HG03558 (cell line): ENCODE measurements at regions not wholly inside any gene's neighbourhood (a gene's known extent, or its start where the extent isn't known, plus 50 kb on each side); places are given as distances from the start of the nearest gene placed in this dataset.
"Not testable (repeated sequence)": the region's sequence is repeated elsewhere in the genome, so short reads cannot be mapped to it uniquely, and the experiment has no call there.

Source experiments
- ATAC-seq: cut with Tn5 transposase; IDR thresholded peaks from one replicate; pipeline ENCODE4 v1.9.1; 2021; ENCODE audit warnings: moderate number of reproducible peaks; ENCODE audit not compliant: unreplicated experiment; ENCODE audit errors: extremely low read depth

DNA sequence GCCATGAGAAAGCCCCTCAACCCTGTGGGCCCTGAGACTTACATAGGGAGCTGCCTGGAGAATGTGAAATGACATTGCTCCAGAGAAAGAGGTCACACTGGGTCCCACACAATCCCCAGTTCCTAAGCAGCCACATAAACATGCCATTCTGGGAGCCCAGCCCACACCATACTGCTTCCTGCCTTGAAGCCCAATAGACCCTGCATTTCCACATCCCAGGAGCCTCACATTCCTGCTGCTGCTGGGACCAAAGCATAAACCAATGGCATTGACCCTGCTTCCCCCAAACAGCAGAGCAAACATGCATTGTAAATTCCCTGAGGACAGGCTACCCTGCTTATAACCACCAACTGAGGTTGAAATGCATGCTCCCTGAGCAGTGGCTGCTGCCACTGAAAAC, 1117.6 kb upstream of the SLC39A10 start:
- ATAC-seq = no peak

DNA sequence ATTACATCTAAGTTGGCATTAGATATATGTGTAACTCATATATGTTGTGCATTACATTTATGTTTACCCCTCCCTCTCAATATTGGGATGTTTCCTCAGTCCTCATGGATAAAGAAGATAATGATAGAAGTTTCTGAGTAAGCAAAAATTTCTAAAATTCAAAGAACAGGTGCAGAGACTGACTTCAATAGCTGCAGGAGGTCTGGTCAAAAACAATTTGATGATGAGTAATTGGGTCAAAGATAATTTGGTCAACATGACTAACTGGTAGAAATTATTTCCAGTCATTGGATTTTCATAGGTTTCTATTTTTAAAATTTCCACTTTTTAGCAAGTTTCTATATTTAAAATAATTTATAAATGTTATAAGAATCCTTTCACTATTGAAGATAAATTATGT, 1130.9 kb upstream of the SLC39A10 start:
- ATAC-seq = no peak

- ATAC-seq = no peak
Measured at GRCh38 chr2:194514281-194514680, 1142.7 kb upstream of the SLC39A10 start.

- not testable (repeated sequence) for ATAC-seq
Measured at GRCh38 chr2:194511070-194511469, 1146.0 kb upstream of the SLC39A10 start.

DNA sequence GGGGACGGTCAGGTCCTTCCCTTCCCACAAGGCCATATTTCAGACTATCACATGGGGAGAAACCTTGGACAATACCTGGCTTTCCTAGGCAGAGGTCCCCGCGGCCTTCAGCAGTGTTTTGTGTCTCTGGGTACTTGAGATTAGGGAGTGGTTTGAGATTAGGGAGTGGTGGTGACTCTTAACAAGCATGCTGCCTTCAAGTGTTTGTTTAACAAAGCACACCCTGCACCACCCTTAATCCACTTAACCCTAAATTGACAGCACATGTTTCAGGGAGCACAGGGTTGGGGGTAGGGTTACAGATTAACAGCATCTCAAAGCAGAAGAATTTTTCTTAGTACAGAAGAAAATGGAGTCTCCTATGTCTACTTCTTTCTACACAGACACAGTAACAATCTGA, 1152.2 kb upstream of the SLC39A10 start:
- not testable (repeated sequence) for ATAC-seq

DNA sequence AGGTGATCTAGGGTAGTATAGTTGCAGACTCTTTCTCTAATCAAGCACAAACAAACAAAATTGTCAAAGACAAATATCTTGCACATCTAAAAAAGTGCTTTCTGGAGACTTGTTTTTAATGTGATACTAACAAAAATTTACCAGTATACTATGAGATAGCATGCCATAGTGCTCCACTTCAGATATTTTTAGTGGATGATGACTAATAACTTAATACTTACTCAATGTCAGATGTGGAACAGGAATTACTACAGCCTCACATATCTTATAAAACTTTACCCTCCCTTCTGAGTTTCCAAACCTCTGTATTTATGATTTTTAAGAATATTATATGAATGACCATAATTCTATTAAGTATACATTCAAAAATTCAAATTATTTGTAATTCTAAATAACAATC, 1162.0 kb upstream of the SLC39A10 start:
- ATAC-seq = no peak

DNA sequence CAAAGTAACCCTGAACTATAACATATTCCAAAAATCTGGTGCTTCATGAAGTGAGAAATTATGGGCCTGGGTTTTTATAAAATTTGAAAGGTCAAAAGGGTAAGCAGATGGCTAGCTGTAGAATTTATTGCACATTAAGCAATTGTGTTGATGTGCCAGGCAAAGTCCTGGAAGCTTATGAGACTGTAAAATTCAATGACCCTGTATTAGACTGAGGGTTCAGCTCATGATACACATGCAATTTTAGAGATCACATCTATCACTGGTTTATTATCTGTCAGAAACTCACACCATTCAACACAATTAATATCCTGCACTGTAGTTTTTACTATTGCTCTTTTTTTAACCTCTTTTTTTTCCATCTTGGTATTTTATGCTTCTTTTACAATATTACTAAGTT, 1162.6 kb upstream of the SLC39A10 start:
- ATAC-seq = no peak

- ATAC-seq = no peak
Measured at GRCh38 chr2:194491409-194492115, 1165.5 kb upstream of the SLC39A10 start.

DNA sequence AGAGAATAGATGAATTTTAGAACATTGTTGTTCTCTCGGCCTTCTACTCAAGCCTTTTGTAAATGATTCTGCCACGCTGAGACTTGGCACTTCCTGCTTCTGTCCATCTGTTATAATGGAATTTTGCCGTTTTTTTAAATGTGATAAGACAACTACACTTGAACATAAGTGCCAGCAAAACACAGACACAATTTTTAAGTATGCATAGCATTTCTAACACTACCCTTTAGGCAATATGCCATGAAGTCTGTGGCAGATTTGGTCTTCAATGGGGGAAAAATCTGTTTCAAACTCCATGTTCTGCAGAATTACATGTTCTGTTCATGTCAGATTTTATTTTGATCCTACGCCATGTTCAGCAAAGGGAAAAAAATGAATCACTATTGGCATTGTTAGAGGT, 1170.7 kb upstream of the SLC39A10 start:
- no peak for ATAC-seq

- ATAC-seq = no peak
Measured at GRCh38 chr2:194483041-194483440, 1174.0 kb upstream of the SLC39A10 start.

GRCh38 chr2:194465641-194466040, 1191.4 kb upstream of the SLC39A10 start:
- ATAC-seq = no peak

- ATAC-seq = no peak
Measured at GRCh38 chr2:194464964-194465638, 1191.9 kb upstream of the SLC39A10 start.

DNA sequence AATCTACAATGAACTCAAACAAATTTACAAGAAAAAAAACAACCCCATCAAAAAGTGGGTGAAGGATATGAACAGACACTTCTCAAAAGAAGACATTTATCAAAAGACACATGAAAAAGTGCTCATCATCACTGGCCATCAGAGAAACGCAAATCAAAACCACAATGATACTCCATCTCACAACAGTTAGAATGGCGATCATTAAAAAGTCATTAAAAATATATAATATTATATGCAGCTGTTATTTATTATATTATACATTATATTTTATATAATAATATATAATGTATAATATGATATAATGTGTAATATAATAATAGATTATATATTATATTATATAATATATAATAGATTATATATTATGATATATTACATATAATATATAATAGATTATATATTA, 1194.1 kb upstream of the SLC39A10 start:
- ATAC-seq = not testable (repeated sequence)

- no peak for ATAC-seq
Measured at GRCh38 chr2:194455358-194455757, 1201.7 kb upstream of the SLC39A10 start.

GRCh38 chr2:194452504-194452903, 1204.5 kb upstream of the SLC39A10 start:
- ATAC-seq = no peak

DNA sequence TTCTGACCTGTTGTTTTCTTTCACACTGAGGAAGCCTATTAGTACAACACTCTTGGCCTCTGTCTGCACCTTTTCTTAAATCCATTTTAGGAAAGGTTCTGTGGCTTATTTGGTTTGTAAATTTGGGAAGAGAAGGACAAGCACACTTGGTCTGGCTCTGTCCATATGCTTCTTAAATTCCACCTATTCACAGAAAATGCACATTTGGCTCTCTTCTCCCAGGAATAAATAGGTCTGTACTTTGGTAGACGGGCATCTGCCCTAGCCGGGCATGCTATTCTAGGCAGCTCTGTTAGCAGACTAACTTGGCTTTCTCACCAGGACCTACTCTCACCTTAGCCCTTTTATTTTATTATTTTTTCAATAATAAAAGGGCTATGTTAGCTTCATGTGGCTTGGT, 1211.8 kb upstream of the SLC39A10 start:
- no peak for ATAC-seq

DNA sequence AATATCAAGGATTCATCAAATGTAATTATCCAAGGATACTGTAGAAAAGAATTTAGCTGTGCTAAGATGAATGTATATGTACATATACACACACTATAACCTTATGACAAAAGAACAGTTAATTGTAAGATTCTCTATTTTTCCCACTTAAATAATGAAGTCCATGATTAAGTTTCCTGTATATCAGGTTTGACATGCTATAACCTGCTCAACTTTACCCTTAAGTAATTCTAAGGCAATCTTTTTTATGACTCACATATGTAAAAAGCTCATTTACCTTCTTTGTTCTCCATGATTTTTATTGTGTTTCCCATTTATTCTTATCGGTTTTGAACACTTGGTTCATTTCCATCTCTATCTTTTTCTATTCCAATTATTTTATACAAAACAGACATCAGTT, 1213.1 kb upstream of the SLC39A10 start:
- no peak for ATAC-seq

DNA sequence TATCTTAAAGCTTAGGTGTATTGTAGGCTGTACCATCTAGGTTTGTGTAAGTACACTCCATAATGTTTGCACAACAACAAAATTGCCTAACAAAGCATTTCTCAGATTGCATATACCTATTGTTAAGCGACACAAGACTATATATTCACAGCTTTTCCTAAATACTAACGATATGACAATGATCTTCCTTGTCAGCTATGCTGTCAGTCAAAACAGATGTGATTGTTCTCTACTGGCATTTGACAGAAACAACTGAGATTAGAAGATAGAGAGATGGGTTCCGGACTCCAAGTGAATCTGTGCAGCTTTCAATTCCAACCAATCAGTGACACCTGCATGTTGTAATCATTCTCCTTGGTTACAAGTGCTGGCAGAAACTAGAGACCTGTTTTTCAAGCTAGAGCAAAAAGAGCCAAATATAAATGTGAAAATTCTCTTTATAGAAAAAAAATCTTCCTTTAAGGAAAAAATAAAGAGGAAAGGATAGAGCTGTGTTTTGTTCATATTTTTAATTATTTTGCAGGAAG, 1232.3 kb upstream of the SLC39A10 start:
- no peak for ATAC-seq

DNA sequence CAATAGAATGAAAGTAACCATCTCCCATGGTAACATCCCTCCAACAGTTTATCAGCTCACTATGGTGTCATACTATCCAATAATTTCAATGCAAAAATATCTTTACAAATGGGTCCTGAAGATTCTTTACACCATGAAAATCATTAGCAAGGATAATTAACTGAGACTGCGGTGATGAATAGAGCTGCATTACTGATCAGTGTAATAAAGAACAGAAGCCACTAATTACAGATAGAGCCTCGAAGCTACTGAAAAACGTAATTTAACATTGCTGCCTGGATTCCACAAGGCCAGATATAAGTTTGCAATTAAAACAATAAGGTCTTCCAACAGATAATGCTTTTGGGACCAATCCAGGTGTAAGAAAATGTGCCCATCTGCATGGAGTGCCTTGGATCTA, 1245.8 kb upstream of the SLC39A10 start:
- no peak for ATAC-seq

DNA sequence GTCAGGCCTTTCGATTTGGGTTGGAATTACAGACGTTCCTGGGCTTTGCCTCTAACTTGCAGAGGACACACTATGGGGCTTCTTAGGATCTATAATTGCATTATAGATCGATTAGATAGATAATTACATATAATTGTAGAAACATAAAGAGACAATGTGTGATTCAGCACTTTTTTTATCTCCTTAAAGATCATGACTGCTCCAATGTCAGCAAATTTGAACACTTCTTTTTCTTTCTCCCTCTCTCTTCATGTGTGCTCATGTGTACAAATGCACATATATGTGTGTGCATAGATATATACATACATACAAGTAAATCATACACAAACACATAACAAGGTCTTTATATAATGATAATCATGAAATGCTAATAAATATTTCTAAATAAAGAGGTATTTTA, 1261.2 kb upstream of the SLC39A10 start:
- ATAC-seq = no peak

DNA sequence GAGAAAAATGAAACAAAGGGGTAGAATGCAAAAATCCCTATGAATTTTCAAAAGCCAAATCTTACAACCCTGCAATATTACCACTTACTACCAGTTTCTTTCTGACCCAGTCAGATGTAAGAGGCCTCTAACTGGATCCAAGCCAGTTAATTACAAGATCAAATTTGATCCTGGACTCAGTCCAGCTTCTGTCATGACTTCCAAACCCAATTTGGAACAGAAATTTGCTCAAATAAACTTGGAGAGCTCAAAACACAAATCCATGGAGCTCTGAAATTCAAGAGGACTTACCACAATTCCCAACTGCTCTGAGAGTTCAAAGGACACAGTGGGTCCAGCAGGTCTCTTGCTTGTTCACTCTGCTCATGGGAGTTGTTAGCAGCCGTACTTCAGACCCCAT, 1271.7 kb upstream of the SLC39A10 start:
- no peak for ATAC-seq

DNA sequence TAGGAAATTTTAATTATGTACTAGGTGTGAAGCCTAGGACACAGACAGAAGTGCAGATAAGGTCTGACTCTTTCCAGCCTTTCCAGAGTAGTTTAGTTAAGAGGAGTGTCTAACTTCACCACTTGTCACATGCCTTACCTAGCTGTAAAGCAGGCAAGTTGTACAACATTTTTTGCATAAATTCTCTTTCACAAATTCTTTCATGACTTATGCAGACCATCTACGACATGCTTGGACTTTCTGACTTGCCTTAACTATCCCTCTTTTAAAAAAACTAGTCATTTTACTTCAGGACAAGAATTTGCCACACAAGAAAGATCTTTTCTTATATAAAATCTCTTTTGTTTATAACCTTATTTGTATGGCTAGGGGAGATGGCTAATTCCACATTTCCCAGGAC, 1273.6 kb upstream of the SLC39A10 start:
- no peak for ATAC-seq
